GM12864 (cell line): ENCODE measurements at regions not wholly inside any gene's neighbourhood (a gene's known extent, or its start where the extent isn't known, plus 50 kb on each side); places are given as distances from the start of the nearest gene placed in this dataset.
"Not testable (repeated sequence)": the region's sequence is repeated elsewhere in the genome, so short reads cannot be mapped to it uniquely, and the experiment has no call there.

Source experiments
- DNase-seq: peaks from one replicate; pipeline ENCODE4 v3.0.0-alpha.2; 2011; ENCODE audit warnings: low read depth
- H3K4me3 ChIP-seq: 2 replicates; pipeline ENCODE4 v1.5.1; 2011; ENCODE audit warnings: mild to moderate bottlenecking, low read depth, low read length, control low read depth
- TF ChIP-seq, protein P1 (sequence below): IDR thresholded peaks from 2 replicates; pipeline ENCODE4 v1.5.1; 2011; ENCODE audit warnings: low read depth, mild to moderate bottlenecking, moderate library complexity, low read length, control low read depth, inconsistent platforms; ENCODE audit errors: missing control alignments

DNA sequence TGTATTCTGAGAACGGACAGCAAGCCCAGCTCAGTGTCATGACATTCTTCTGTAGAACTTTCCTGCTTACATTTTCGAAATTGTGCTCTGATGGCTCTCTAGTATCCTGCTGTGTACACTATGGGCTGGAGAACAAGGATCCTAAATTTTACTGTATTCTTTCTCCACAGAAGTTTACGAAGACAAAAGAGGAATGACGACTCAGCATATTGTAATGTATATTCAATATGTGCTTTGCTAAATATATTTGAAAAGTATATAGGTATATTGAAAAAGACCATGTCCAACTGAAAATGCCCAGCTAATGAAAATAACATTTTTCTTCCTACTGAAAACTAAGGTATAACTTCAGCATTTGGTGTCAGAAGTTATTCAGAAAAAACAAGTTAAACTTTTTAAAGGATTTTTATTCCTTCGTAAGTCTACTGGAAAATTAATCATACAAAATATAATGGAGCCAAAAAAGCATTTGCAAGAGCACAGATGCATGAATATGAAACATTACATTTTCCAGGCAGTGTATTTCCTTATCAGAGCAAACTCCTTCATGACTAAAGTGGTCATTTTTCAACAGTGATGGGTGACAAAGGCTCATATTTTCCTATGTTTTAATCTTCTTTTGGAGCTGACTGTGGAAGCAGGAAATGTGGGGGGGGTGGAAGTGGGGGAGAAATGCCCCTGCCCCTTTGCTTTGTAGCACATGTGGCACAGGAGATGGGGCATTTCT is 143.8 kb upstream of the THUMPD2 start:
- no peak overlapping the region for H3K4me3 ChIP-seq
- TF ChIP-seq, protein P1, sequence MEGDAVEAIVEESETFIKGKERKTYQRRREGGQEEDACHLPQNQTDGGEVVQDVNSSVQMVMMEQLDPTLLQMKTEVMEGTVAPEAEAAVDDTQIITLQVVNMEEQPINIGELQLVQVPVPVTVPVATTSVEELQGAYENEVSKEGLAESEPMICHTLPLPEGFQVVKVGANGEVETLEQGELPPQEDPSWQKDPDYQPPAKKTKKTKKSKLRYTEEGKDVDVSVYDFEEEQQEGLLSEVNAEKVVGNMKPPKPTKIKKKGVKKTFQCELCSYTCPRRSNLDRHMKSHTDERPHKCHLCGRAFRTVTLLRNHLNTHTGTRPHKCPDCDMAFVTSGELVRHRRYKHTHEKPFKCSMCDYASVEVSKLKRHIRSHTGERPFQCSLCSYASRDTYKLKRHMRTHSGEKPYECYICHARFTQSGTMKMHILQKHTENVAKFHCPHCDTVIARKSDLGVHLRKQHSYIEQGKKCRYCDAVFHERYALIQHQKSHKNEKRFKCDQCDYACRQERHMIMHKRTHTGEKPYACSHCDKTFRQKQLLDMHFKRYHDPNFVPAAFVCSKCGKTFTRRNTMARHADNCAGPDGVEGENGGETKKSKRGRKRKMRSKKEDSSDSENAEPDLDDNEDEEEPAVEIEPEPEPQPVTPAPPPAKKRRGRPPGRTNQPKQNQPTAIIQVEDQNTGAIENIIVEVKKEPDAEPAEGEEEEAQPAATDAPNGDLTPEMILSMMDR, result no peak
- no peak for DNase-seq

DNA sequence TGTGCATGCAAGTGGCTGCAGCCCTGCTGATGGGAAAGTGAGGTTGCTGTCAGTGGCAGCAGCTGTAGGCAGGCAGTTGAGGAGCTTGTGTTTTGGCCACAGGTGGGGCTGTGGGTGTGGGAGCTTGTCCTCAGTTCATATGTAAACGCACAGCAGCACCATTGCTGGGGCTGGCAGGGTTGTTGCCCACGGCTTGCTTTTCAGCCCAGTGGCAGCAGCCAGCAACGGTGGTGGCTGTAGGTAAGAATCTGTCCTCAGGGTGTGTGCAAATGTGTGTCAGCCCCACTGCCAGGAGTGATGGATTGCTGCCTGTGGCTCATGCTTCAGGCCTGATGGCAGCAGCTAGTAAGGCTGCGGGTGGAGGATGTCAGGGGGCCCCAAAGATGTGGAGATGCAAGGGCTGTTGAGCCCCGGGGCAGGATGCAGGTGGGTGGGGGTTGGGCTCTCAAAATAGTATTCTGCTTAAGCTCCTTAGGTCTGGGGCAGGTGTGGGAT is 141.3 kb upstream of the THUMPD2 start:
- DNase-seq, result no peak
- TF ChIP-seq, protein P1, result no peak
- no peak overlapping the region for H3K4me3 ChIP-seq

DNA sequence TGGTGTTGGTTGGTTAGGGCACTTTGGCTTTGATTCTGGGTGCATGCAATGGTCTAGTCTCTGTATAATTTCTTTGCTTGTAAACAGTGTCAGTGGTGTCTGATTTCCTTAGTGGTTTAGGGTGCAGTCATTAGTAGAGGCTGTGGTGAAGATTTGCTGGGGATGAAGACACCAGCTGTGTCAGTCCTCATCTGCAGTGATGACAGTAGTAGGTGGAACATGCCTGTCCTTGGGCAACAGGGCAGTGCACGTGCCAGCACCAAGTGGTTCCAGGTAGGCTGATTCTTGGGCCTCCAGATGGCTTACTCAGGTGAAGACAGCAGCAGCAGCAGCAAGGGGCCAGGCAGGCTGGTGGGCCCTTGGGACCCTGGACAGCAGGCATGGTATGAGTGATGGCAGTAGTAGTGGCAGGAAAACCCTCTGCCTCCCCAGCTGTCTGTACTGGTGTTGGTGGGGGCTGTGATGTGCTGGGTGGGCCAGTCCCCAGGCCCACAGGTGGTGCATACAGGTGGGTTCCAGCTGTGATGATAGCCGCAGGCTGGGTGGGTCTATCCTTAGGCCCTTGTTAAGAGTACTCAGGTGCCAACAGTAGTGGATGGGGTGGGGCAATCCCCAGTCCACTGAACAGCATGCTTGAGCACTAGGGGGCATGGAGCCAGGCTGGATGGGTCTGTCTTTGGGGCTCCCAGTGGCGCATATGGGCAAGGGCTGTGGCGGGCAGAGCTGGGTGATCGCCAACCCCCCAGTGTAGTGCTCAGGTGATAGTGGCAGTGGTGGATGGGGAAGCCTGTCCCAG is 140.7 kb upstream of the THUMPD2 start:
- TF ChIP-seq, protein P1, result no peak
- no peak for DNase-seq
- no peak overlapping the region for H3K4me3 ChIP-seq

- no peak for DNase-seq
- TF ChIP-seq, protein P1, result no peak
- H3K4me3 ChIP-seq, result no peak overlapping the region
Measured at GRCh38 chr2:39918886-39919285, 139.8 kb upstream of the THUMPD2 start.

- DNase-seq, H3K4me3 ChIP-seq: not testable (repeated sequence)
Measured at GRCh38 chr2:39917371-39917770, 138.3 kb upstream of the THUMPD2 start.

GRCh38 chr2:39914949-39915348 is 135.9 kb upstream of the THUMPD2 start:
- no peak for DNase-seq
- H3K4me3 ChIP-seq, result no peak overlapping the region
- TF ChIP-seq, protein P1, result no peak

- TF ChIP-seq, protein P1, result peak; percentile 72
- no peak overlapping the region for H3K4me3 ChIP-seq
- peak; percentile 36 for DNase-seq
Measured at GRCh38 chr2:39913648-39914461, 134.8 kb upstream of the THUMPD2 start.
